NCI-H1694 (cell line): ENCODE measurements at regions not wholly inside any gene's neighbourhood (a gene's known extent, or its start where the extent isn't known, plus 50 kb on each side); places are given as distances from the start of the nearest gene placed in this dataset.

ENCODE experiments used
- DNase-seq: peaks from one replicate; lab custom pipeline; 2025; lab: John Stamatoyannopoulos, UW

DNA sequence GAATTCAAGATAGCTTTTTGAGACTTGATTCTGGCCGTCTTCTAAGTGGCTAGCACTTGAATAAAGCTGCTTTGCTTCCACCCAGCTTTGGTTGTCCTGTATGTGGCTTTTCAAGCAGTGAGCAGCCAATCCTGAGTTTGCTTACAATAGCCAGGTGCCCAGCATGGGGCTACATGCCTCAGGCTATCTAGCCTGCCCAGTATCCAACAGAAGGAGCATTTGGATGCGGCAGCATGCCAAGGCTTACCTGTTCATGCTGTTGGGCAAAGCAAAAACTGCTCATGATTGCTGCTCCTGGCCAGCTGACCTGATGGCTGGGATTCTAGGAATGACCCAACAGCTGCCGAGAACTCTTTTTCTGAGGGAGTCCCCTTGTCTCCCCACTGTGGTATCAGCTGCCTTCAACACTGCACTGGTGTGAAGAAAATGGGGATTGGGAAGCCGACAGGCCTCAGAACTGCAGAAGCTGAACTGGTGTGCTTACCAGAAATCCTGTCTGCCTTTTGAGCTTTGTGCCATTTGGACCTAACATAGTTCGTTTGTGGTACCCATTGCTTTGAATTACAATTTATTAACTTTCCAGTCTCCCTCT, 618.9 kb upstream of the IGFBP3 start:
- DNase-seq: no peak

DNA sequence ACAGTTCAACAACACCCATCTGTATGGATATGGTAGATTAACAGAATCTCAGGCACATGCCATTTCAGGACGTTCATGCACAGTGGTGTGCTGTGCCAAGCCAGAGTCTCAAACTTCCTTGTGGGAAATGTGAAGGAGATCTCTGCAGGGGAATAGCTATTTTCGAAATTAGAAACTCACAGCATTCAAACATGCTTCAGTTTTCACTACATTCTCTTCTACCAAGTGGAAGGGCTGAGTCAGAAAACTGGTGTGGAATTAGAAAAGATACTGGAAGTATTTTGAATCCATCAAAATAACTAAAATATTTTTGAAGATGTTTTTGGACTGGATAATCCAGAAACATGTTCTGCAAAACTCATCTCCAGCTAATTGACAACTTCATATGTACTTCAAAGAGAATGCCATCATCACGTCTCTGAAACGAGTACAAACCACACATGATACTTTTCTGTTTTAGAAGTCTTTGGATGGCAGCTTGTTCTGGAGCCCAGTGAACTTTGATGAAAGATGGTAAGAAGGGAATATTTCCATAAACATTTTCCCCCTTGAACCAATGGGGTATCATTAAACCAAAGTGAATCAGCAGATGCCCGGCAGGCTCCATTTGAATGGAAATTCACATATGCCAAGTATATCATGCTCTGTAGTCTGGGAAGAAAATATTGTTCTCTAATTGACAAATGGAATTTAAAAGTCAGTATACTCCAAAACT, 616.3 kb upstream of the IGFBP3 start:
- no peak for DNase-seq

DNA sequence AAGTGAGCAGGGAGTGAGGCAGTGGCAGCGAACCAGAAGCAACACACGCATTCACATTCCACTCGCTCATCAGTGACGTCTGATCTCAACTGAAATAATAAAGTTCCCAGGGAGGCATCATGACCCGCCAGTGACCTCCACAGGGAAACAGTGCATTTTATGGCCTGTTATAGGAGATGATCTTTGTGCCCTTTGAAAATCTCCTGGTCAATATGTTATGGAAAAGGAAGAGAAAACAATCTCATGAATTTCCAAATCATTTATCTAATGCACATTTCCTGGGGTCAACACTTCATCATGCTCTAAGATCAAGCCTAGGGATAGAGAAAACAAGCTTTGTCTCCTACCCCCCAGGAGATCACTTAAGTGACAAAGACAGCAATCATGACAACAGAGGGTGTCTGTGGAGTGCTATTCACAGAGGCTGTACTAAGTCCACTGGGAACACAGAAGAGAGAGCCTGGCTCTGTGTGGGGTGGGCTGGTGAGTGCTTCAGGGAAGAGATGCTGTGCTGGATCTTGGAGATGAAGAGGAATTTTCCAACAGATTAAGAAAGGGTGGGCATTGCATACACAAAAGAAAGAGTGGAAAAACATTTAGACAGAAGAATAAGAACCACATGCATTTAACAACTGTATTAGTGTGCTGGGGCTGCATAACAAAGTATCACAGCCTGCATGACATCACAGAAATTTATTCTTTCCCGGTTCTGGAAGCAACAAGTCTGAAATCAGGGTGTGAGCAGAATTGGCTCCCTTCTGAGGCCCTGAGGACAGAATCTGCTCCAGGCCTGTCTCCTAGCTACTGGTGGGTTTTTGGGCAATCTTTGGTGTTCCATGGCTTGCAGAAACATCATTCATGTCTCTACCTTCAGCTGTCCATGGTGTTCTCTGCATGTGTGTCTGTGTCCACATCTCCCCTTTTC, 613.9 kb upstream of the IGFBP3 start:
- no peak for DNase-seq

DNA sequence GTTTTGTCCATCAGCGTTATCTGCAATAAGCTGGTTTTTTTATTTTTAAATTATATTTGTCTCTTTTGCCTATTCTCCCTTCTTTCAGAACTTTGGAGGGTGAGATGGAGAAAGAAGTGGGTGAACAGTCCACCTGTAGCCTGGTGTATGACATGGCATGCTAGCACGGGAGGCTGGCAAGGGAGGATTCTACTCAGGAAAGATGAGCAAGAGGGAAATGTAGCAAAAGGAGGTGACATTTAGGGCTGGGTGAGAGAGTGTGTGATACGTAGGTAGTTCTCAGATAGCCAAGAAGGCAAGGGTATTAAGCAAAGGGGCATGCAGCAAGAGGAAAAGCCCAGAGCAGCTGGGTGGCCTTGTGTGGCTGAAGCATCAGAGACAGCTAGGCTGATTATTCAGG, 612.9 kb upstream of the IGFBP3 start:
- DNase-seq: no peak

DNA sequence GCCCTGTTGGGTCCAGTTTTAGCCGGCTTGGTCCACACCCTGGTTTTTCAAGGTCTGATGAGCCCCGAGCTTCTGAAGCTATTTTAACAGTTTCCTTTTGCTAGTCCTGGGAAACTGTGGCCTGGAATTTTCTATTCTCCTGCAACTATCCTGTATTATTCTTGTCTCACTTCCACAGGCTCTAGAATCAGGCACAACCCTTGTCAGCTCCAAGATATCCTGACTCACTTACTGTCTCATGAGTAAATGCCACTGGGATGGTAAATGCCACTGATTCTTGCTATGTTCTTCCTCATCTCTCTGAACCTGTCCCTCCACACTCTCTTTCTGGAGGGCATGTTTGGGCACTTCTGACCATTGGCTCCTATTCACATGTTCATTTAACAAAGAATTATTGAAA, 611.5 kb upstream of the IGFBP3 start:
- no peak for DNase-seq

DNA sequence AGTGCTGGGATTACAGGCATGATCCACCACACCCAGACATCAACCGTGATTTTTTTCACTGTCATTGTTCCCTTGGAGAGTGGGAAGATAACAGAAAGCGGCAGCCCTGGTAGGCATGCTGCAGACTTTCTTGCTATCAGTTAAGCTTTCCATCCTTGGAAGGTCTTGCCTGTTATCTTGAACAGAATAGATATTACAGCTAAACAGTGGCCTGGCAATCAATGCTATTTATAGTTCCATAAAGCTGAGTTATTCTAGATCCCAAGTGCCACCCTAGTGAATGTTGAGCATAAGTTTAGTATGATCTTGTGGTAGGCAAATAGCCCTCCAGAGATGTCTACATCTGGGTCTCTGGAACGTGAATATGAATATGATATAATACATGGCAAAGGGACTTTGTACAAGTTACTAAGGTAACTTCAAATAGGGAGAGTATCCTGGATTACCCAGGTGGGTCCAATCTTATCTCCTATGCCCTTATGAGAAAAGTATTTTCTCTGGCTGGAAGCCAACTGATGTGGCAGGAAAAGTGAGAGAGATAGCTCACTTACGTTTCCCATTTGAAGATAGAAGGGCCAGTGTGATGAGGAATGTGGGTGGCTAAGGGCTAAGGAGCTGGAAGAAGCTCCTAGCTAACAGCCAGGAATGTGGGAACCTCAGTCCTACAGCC, 609.1 kb upstream of the IGFBP3 start:
- no peak for DNase-seq

DNA sequence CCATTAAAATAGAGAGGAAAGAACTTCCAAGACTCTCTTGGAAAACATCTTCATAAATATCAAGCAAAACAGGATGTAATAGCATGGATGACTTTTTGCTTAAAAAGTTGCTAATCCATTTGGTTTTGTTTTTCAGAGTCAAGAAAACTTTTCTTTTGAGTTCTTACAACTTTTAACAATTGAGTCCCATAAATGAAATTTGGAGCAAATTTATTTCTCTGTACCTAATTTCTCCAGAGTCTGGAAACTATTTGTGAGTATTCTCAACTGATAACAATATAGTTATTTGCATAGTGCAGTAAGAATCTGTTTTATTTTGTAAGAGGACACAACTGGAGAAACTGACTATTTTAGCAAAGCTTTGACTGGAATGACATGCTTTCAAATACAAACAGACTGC, 606.3 kb upstream of the IGFBP3 start:
- DNase-seq: no peak

DNA sequence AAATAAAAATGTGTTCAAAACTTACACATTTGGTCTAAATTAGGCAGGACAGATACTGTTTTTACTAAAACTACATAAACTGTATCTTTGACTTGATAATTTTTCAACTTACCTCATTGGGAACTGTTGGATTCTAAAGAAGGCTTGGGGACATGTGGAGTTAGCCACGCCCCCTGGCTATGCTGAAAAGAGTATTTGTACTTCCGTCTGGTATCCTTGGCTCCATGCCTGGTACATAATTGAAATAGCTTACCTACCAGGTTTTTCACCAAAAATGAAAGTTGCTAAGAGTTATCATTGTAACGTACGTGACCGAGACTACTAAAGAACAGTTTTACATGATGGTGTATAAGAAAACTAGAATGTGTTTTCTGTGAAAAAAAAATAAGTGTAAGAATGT, 604.8 kb upstream of the IGFBP3 start:
- DNase-seq: no peak

DNA sequence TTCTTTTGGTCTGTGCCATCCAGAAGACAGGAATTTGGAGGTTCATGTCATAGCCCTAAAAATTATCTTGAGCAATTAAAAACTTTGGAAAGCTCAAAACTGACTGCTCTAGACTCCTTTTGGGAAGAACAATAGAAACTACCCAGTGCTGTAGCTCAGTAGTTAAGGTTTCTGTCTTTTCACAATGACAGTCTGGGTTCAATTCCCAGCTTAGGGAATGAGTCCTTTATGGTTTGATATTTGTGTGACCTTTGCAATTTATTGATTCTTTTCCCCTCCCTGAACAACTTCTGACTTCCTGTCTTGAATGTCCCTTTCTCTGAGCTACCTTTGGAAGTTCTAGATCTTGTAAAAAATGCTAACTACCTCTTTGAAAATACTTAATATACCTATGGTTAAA, 603.3 kb upstream of the IGFBP3 start:
- DNase-seq: no peak

DNA sequence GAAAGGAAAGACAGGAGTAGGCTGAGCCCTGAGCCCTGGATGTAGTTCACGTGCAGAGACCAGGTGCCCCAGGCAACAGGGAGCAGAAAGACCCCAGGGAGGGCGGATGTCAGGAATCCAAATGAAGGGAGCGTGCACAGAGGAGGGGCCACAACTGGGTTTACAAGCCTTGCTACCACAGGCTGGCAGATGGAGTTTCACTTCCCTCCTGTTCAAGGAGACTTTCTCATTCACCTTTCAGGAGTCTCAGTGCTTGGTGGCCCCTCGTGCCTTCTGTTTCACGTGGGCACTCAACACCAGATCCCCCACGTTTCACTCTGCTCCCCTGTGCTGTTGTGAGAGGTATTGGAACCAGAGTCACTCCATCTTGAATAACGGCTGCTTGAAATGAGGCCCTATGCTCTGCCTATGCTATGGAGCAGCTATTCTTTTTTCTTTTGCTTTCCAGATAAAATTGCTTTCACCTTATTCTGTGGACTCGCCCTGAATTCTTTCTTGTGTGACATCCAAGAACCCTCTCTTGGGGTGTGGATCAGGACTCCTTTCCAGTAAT, 601.4 kb upstream of the IGFBP3 start:
- no peak for DNase-seq

DNA sequence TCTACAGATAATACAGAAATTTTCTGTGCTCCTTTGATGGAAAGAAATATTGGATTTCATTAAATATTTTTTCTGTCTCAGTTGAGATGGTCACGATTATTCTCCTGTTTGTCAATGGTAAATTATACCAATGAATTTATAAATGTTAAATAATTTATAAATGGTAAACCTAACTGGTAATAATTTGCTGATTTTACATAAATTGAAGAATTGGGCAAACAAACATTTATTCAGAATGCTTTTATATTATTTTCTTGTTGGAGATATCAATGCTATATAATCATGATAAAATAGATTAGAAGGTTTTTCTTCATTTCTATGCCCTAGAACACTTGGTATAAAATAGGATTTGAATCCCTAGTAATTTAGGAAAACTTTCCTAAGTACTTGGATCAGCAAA, 597.6 kb upstream of the IGFBP3 start:
- no peak for DNase-seq

DNA sequence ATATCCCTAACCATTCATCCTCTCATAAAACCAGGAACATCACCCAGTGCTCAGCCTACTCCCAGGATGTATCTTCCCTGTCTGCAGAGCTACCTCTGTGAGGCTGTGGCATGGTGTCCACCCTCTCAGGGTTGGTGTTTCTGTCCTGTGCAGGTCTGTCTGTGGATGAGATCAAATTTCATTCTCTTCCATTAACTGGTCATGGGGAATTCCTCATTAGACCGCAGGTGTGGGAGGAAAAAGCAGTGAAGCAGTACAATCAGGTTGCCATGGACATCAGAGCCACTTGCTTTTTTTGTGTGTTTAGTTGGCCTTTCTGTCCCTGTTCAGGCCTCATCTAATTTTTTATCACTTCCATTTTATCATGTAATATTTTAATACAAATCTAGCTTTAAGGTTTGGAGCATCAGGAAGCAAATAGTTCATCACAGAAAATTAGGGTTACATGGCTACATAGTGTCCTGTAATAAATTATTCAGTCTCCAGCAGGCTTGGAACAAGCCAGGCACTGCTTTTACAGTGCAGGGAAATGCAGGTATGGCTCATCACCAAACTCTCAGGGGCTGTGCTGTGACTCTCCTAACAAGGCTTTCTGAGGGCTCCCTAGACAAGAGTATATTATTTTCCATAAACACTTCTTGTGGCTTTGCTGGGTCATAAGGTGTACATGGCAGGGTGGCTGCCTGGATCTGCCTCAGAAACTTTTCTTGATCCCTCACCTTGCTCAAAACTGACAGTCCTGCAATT, 594.9 kb upstream of the IGFBP3 start:
- no peak for DNase-seq

DNA sequence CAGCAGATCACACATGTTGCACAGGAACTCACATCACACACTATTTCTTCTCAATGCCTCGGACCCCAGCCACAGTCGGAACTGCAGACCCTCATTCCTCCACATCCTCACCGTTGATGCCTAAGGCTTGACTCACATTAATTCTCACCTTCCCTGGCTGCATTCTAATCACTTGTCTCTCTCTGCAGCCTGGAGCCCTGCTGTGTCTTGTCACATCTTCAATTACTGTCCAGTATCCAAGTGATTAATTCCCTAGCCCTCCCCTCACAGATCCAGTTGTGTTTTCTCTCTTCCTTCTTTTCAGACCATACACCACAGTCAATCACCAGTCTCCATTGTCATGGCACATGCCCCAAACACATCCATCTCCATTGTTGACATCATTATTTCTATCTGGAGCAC, 592.4 kb upstream of the IGFBP3 start:
- DNase-seq: no peak

DNA sequence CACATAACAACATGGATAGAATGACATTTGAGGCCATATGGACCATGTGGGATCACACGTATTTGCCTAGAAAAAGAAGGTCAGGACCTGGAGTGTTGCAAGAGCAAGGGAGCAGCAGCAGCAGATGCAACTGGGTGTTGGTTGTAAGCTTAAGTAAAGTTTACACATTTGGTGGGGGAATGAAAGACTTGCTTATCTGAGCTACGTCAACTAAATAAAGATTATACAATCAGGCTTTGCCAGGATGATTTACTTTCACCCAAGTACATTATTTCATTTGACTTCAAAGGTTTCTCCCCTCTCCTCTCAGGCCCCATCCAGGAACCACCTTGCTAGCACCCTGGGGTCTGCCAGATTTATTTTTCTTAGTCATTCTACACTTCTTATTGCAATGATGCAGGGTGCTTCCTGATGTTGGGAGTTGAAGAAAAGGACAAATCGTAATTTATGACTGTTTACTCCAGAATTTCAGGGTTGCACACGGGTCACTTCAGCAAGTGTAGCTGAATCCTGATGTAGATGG, 591.9 kb upstream of the IGFBP3 start:
- DNase-seq: no peak

DNA sequence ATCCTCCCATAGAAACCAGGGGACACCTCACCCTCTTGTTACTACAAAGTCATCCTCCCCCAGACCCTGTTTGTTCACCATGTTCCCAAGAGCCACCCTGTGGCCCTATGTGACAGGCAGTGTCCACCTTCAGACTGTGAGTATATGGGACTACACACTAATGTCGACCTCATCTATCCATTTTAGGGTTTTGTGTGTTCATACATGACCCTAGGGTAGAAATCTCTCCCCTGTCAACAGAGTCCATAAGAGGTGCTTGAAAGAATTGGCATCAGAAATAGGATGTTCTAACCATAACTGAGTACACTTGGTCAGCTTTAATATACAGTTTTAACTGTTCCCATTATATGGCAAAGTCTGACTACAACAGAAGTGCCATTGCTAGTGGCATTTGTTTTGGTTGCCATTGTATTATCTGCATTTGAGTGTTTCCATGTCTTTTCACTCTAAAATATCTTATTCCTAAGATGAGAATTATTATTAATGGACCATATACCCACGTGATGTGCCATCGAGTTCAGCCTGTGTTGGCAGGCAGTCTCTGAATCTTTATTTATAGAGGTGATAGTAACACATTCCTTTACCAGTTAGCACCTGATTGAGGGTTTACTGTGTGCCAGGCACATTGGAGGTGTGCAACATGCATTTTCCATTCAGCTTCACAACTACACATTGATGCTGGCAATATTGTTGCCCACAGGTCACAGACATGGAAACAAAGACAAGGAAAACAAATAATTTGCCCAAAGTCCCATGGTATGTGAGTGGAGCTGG, 590.6 kb upstream of the IGFBP3 start:
- DNase-seq: no peak

DNA sequence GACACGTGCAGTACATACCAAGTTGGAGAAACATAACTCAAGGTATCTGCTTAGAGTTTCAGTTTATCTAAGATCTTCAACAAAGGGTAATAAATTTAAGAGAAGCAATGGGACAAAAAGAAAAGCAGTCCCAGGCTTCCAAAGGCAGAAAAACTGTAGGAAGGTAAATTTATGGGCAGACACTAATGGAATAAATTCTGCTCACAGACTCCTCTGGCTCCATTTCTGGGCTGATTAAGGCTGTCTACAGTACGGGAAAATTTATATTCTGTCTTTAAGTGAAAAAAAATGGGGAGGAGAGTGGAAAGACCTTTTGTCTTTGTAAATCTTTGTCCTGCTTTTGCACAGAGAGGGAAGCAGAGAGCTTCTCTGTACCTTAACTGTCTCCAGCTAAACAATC, 587.5 kb upstream of the IGFBP3 start:
- no peak for DNase-seq

DNA sequence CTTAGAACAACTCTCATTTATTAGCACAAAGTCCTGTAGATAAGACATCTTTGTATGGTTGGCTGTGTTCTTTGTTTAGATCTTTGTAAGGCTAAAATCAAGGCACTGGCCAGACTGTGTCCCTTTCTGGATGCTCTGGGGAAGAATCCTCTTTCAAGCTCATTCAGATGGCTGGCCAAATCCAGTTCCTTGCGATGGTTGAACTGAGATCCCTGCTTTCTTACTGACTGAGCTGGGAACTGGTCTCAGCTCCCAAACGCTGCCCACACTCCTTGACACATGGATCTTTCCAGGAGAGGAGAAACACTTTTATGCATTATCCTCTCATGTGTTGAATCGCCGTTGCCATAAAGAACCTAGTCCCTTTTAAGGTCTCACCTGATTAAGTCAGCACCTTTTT, 586.5 kb upstream of the IGFBP3 start:
- DNase-seq: no peak

DNA sequence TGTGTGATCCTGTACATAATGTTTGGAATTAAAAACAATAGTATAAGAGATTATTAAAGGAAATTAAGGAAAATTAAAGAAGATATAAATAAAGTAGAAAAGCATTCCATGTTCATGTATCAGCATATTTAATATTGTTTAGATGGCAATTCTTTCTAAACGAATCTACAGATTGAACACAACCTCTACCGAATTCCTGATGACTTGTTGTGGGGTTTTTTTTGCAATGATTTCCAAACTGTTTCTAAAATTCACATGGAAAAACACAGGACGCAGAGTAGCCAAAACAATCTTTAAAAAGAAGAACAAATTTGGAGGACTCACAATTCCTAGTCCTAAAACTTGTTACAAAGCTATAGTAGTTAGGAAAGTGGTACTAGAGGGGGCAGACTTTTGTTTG, 573.4 kb upstream of the IGFBP3 start:
- DNase-seq: no peak

DNA sequence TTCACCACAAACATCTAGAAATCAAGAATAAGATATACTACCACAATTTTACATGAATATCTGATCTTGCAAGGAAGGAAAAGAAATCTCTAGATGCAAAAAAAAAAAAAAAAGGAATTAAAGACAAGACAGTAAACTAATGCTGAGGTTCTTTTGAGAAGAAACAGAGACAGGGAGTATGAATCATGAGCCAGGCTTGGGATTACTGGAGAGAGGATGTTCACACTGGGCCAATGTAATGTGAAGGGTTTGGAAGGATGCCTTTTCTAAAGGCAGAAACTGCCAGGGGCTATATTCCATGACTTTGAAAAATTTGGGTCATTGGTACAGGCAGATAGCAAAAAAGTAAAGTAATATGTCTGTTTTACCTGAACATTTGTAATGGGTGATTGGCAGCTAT, 573.0 kb upstream of the IGFBP3 start:
- no peak for DNase-seq

DNA sequence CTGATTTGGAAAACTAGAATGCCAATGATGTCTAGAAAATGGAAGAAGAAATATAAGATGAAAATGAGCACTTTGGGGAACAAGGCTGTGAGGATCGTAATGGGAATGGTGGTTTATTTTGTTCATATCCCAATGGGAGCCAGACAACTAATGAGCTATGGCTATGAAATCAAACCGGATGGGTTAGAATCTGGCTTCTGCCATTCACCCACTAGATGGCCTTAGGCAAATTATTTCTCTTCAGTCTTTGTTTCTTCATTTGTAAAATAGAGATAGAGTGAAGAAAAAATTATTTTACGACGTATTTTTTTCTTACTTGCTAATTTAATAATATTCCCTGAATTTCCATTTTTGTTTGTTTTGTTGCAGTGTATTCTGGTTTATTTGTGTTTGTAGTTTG, 572.1 kb upstream of the IGFBP3 start:
- DNase-seq: no peak

DNA sequence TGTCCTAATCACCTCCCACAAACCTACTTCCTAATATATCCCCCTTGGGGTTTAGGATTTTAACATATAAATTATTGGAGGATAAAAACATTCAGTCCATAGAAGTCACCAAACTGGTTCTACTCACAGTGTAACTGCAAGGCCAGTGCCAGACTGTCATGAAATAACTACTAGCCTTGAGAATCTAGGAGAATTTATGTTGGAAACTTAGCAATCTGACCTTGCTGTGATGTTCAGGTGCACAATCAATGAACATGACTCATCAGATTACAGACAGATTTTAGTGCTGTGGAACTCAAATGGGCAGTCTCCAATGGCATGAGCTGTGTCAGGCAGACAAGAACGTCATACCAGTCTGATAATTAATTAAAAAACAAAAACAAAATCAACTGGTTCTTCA, 571.4 kb upstream of the IGFBP3 start:
- DNase-seq: no peak
